Endothelial cell of umbilical vein (primary cell): ENCODE measurements at regions not wholly inside any gene's neighbourhood (a gene's known extent, or its start where the extent isn't known, plus 50 kb on each side); places are given as distances from the start of the nearest gene placed in this dataset.

Experiments
- CTCF ChIP-seq, 2 donors: IDR thresholded peaks; 1 replicate in 1 of 2; 2 replicates in 1 of 2; pipeline ENCODE4 v1.5.1; 2011; ENCODE audit warnings: low read length in 2 of 2, mild to moderate bottlenecking in 2 of 2, moderate library complexity in 2 of 2, control low read depth in 1 of 2, inconsistent platforms in 1 of 2, low read depth in 1 of 2; ENCODE audit not compliant: insufficient read depth in 1 of 2; ENCODE audit errors: extremely low read depth in 1 of 2
- FOS ChIP-seq: IDR thresholded peaks from 2 replicates; pipeline ENCODE4 v1.6.1; 2011; ENCODE audit warnings: mild to moderate bottlenecking, low read length, moderate library complexity, borderline replicate concordance; ENCODE audit not compliant: insufficient read depth
- MYC ChIP-seq: IDR thresholded peaks from one replicate; pipeline ENCODE4 v1.6.1; 2011; ENCODE audit warnings: mild to moderate bottlenecking, low read depth, low read length
- POLR2A ChIP-seq: IDR thresholded peaks from 2 replicates; pipeline ENCODE4 v1.6.1; 2012; ENCODE audit warnings: low read depth, mild to moderate bottlenecking, control low read depth, low read length

GRCh38 chr2:19749507-19749836, 152.3 kb downstream of the TTC32 start:
- no peak for TF ChIP-seq CTCF (IDR thresholded peaks at IDR 0.05; ENCODE audit: extremely low read depth in 1 of 2, insufficient read depth in 1 of 2, low read depth in 1 of 2, low read length in 2 of 2)
- no peak for TF ChIP-seq MYC
- TF ChIP-seq POLR2A, result no peak
- TF ChIP-seq FOS, result no peak
